ENCODE measurements at regions not wholly inside any gene's neighbourhood (a gene's known extent, or its start where the extent isn't known, plus 50 kb on each side); places are given as distances from the start of the nearest gene placed in this dataset.

GRCh38 chr15:36239509-36239908 lies 339.9 kb upstream of the CDIN1 start:
- DNase-seq (ENCODE audit: low read depth in 3 of 3, low spot score in 1 of 3), result no peak

- no peak for DNase-seq (ENCODE audit: low read depth in 3 of 3, low spot score in 1 of 3)
Observed at GRCh38 chr15:36251450-36251849, 328.0 kb upstream of the CDIN1 start.

- DNase-seq (ENCODE audit: low read depth in 3 of 3, low spot score in 1 of 3), result no peak
Observed at GRCh38 chr15:36252146-36252711, 327.2 kb upstream of the CDIN1 start.

DNA sequence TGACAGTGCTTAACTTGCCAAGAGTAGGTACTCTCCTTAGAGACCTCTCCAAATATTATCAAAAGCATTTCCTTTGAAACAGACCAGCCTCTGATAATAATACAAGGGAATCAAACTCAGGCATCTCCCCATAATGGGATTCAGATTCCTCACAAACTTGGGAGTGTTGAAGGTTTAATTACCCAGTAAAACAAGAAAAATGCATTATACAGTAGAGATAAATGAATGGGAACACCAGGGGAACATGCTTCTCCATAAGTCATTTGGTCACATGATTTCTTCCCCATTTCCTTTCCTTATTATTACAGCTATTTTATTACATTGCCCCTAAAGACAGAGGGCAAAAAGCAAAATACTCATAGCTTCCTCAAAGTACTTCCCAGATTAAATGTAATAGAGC lies 325.0 kb upstream of the CDIN1 start:
- no peak for DNase-seq (ENCODE audit: low read depth in 3 of 3, low spot score in 1 of 3)

DNA sequence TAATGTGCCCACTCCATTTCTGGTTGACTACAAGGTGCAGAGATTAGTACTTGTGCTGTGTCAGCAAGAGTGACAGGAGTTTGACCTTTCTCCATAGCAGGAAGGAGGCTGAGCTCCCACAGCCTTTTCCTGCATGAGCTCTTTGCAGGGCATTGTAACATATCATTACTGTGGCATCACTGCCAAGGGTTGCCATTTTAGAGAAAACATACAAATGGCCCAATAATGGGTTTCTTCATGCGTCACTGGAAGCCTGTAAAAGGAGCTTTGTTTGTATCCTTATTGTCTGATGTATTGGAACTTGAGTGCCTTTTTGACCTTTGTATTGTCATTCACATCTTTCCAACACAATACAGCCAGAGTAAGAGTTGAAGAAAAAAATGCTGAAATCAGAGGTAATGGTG lies 323.0 kb upstream of the CDIN1 start:
- no peak for DNase-seq (ENCODE audit: low read depth in 3 of 3, low spot score in 1 of 3)

GRCh38 chr15:36263666-36264065 lies 315.8 kb upstream of the CDIN1 start:
- DNase-seq (ENCODE audit: low read depth in 3 of 3, low spot score in 1 of 3), result no peak

DNA sequence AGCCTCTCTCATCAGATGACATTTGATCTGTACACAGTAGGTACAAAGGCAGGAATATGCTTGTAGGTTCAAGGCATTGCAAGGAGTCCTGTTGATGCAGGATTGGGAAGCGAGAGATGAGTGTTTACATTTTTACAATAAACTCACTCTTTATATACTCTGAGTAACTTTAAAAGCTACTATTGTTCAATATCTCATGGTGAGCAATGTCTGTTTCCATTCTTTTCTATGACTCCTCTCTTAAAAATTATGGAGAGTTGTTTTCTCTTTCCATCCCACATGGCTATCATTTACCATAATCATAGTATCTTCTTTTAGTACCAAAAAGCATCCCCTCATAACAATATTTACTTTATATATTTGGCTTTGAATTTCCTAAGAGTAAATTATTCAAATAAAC lies 314.0 kb upstream of the CDIN1 start:
- DNase-seq (ENCODE audit: low read depth in 3 of 3, low spot score in 1 of 3), result no peak

DNA sequence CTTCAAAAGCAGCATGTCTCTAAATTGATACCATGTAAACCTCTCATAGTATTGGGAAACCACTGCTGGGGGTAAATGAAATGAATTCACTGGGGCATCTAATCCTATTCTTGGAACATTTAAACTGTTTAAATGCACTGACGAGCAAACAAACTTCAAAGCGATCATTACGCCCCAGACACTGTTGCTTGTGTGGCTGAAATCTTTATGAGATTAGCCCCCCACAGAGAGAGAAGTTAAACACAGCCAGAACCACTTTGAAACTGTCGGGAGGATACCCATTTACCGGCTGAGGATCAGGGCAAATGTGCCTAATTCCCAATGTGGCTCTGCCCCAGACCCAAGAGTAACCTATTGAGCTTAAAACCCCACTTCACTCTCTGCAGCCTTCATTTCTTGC lies 308.4 kb upstream of the CDIN1 start:
- no peak for DNase-seq (ENCODE audit: low read depth in 3 of 3, low spot score in 1 of 3)

GRCh38 chr15:36275656-36276055 lies 303.8 kb upstream of the CDIN1 start:
- DNase-seq (ENCODE audit: low read depth in 3 of 3, low spot score in 1 of 3), result no peak

GRCh38 chr15:36278219-36278618 lies 301.2 kb upstream of the CDIN1 start:
- no peak for DNase-seq (ENCODE audit: low read depth in 3 of 3, low spot score in 1 of 3)

DNA sequence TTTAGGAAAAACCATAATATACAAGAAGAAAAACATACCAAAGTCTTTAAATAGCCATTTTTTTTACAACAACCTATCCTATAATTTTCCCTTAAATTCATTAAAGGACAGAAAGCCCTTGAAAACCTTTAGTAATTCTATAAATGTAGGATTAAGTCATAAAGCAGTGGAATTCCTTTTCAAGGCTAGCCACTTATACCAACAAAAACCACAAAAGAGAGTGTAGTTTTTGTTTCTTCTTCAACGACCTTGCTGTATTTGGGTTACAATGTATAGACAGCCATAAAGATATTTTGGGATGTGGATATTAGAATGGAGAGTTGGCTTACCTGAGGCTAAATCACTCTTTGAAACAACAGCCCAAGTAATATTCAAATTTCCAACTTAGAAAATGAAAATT lies 296.6 kb upstream of the CDIN1 start:
- DNase-seq (ENCODE audit: low read depth in 3 of 3, low spot score in 1 of 3), result no peak

DNA sequence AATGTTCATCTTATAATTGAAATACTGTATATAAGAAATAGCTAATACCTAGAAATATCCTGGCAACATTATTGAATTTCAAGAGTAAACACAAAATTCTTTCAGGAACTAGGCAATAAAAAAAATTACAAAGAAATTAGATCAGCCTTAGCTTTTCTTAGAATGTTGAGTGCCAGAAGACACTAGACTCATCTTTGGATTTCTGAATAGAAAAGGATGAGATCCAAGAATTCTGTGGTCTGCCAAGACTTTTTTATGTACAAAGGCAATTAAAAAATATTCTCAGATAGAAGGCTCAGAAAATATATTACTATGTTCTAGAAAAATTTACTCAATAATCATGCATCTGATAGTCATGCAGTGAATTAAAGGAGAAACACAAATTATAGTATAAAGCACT lies 294.5 kb upstream of the CDIN1 start:
- no peak for DNase-seq (ENCODE audit: low read depth in 3 of 3, low spot score in 1 of 3)

- DNase-seq (ENCODE audit: low read depth in 3 of 3, low spot score in 1 of 3), result no peak
Observed at GRCh38 chr15:36291501-36291900, 287.9 kb upstream of the CDIN1 start.

DNA sequence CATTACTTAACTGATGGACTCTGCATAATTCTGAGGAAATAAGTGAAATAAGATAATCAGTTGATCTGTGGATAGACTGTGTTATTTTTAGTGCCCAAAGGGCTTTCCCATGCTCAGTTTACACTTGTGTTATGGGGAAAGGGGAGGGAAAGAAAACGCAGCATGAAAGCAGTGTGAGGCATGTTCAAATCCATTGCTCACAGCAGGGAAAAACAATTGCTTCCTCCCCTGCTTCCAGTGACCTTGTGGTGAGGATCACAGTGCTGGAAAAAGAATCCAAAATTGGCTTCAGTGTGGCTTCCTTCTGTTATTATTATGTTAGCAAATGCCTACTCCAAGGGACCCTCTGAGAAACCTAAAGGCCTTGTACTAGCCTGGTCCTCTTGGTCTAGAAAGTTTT lies 285.1 kb upstream of the CDIN1 start:
- no peak for DNase-seq (ENCODE audit: low read depth in 3 of 3, low spot score in 1 of 3)

DNA sequence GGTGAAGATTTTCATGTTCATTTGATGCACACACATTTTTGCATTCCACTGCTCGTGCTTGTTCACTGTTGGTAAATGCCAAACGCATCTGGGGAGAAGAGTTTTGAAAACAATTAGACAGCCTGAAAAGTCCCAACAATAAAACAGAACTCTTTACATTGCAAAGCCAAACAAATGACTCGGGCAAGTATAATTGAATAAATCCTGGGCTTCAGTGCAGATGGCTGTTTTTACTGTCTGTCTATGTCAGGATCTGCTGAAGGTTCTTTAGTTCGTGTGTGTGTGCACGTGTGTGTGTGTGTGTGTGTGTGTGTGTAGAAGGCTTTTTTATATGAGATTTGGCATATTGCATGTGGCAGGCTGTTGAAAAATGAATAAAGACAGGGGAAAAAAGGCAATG lies 277.5 kb upstream of the CDIN1 start:
- DNase-seq (ENCODE audit: low read depth in 3 of 3, low spot score in 1 of 3), result no peak

DNA sequence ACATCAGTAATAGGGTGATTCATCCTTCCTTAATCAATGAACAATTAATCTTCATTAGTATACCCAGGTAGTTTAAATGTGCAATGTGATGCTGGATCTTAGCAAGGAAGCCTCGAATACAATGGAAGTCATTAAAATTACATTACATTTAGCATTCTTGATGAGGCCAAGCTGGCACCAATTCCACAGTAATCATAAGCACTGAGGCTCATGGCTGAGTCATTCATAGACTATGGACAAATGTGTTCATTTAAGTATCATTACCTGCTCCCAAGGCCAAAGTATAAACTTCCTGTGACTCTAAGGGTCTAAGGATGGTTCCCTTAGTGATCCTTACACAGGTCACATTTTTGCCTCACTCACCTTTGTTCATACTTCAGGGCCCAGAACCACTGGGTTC lies 266.4 kb upstream of the CDIN1 start:
- DNase-seq (ENCODE audit: low read depth in 3 of 3, low spot score in 1 of 3), result no peak

DNA sequence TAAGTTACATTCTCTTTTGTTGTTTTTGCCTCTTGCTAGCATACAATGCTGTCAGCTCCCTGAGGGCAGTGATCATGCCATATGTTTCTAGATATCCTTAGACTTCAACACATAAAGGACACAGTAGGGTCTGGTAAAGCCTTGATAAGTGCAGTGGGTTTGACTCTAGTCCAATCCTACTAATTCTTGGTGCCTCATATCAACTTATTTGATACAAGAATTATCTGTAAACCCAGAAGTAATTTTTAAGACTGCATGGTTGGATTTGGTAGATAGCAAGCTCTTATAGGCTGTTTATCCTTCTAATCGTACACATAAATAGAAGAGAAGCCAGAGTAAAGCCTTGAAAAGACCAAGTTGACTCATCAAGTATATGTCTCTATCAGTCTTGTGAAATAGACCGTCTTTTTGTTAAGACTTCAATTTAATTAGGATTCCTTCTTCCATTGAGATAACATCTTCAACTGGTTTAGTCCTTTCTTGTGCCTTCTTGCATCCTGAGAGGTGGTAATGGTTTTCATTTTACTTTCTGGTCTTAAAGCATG lies 265.6 kb upstream of the CDIN1 start:
- no peak for DNase-seq (ENCODE audit: low read depth in 3 of 3, low spot score in 1 of 3)

GRCh38 chr15:36315649-36316048 lies 263.8 kb upstream of the CDIN1 start:
- DNase-seq (ENCODE audit: low read depth in 3 of 3, low spot score in 1 of 3), result no peak

- no peak for DNase-seq (ENCODE audit: low read depth in 3 of 3, low spot score in 1 of 3)
Observed at GRCh38 chr15:36323615-36324014, 255.8 kb upstream of the CDIN1 start.

GRCh38 chr15:36325206-36325605 lies 254.2 kb upstream of the CDIN1 start:
- no peak for DNase-seq (ENCODE audit: low read depth in 3 of 3, low spot score in 1 of 3)

- no peak for DNase-seq (ENCODE audit: low read depth in 3 of 3, low spot score in 1 of 3)
Observed at GRCh38 chr15:36329592-36329991, 249.8 kb upstream of the CDIN1 start.

DNA sequence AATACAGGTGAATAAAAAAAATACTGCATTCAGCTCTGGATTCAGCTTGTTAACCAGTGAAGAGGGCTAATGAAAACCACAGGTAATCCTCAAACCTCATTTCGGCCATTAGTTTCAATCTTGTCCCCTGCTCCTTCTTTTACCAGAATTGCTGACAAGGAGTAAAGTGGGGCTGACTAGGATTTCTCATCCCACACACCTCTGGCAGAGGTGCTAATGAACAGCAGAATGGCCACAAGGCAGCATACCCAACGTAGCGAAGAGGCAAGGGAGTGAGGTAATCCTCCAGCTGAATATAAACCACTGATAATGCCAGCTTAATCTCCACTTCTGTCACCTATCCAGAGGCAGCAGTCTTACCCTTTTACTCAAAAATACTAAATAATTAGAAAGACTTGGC lies 248.8 kb upstream of the CDIN1 start:
- DNase-seq (ENCODE audit: low read depth in 3 of 3, low spot score in 1 of 3), result no peak

GRCh38 chr15:36331531-36332275 lies 247.7 kb upstream of the CDIN1 start:
- DNase-seq (ENCODE audit: low read depth in 3 of 3, low spot score in 1 of 3), result no peak
